ENCODE measurements at regions not wholly inside any gene's neighbourhood (a gene's known extent, or its start where the extent isn't known, plus 50 kb on each side); places are given as distances from the start of the nearest gene placed in this dataset.

GRCh38 chr9:13386316-13386715 is 106.8 kb upstream of the MPDZ start:
- Histone ChIP-seq H3K36me3 (no peaks in the 10 kb centered on the region), H3K4me1 (peaks cover 5 to 24% (median 12%) of the 10 kb centered on the region in 4 donors), H3K27me3 (no peaks in the 10 kb centered on the region), H3K27ac (replicated peaks in 1 of 4) (peak overlapping the region; percentile 15 to 71 (median 38)), H3K4me3 (no peak overlapping the region), H3K9me3 (peaks cover 0 to 18% (median 6%) of the 10 kb centered on the region in 4 donors)
- WGBS = 85% methylated on average over 2 of the region's 2 CpGs
- intact Hi-C loops (cut with DNase I) = no loop called here
- TF ChIP-seq POLR2A (IDR thresholded peaks at IDR 0.05; ENCODE audit: low read depth) (no peak), EP300 (IDR thresholded peaks at IDR 0.05) (no peak), POLR2AphosphoS5 (IDR thresholded peaks at IDR 0.05) (no peak)
- TF ChIP-seq, protein P1, sequence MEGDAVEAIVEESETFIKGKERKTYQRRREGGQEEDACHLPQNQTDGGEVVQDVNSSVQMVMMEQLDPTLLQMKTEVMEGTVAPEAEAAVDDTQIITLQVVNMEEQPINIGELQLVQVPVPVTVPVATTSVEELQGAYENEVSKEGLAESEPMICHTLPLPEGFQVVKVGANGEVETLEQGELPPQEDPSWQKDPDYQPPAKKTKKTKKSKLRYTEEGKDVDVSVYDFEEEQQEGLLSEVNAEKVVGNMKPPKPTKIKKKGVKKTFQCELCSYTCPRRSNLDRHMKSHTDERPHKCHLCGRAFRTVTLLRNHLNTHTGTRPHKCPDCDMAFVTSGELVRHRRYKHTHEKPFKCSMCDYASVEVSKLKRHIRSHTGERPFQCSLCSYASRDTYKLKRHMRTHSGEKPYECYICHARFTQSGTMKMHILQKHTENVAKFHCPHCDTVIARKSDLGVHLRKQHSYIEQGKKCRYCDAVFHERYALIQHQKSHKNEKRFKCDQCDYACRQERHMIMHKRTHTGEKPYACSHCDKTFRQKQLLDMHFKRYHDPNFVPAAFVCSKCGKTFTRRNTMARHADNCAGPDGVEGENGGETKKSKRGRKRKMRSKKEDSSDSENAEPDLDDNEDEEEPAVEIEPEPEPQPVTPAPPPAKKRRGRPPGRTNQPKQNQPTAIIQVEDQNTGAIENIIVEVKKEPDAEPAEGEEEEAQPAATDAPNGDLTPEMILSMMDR (IDR thresholded peaks at IDR 0.05) = no peak
- no peak for DNase-seq (ENCODE audit: extremely low spot score)

DNA sequence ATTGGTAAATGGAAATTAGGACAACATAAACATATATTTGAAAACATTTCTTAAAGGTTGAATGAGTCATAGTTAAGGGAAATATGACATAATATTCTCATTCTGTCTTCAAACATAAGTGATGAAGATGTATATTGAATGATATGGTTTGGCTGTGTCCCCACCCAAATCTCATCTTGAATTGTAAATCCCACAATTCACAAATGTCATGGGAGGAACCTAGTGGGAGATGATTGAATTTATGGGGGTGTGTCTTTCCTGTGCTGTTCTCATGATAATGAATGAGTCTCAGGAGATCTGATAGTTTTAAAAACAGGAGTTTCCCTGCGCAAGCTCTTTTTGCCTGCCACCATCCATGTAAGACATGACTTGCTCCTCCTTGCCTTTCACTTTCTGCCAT is 104.4 kb upstream of the MPDZ start:
- no peaks in the 10 kb centered on the region for H3K36me3 ChIP-seq
- 93% methylated on average over 1 of the region's 1 CpG for WGBS
- H3K4me3 ChIP-seq = no peak overlapping the region
- intact Hi-C loops (cut with DNase I) = no loop called here
- H3K27ac ChIP-seq (replicated peaks in 1 of 4) = no peak overlapping the region
- H3K27me3 ChIP-seq = no peaks in the 10 kb centered on the region
- H3K9me3 ChIP-seq = no peaks in the 10 kb centered on the region
- peaks cover 5 to 24% (median 12%) of the 10 kb centered on the region in 4 donors for H3K4me1 ChIP-seq
- DNase-seq (ENCODE audit: extremely low spot score) = no peak
- TF ChIP-seq POLR2A (IDR thresholded peaks at IDR 0.05; ENCODE audit: low read depth) (no peak), EP300 (IDR thresholded peaks at IDR 0.05) (no peak), POLR2AphosphoS5 (IDR thresholded peaks at IDR 0.05) (no peak)
- TF ChIP-seq, protein P1 (IDR thresholded peaks at IDR 0.05) = no peak

DNA sequence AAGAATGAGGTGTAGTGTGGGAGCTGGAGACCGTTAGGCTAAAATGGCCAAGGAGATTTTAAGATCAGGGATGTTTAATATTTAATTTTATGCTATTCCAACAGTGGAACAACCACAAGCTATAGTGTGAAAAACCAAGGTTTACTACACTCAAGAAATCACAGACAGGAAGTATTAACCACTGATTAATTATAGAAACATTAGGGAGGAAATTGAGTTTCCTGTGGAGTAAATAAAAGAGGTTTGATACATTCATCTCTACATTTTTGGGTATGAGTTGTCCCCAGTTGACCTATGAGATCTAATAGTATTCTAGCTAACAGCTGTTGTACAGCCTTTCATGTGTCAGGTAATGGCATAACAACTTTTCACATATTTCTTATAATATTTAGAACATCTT is 103.7 kb upstream of the MPDZ start:
- no peak overlapping the region for H3K27ac ChIP-seq (replicated peaks in 1 of 4)
- no peaks in the 10 kb centered on the region for H3K27me3 ChIP-seq
- peaks cover 5 to 21% (median 12%) of the 10 kb centered on the region in 4 donors for H3K4me1 ChIP-seq
- H3K4me3 ChIP-seq = no peak overlapping the region
- no peak for DNase-seq (ENCODE audit: extremely low spot score)
- WGBS = 68% methylated on average over 1 of the region's 1 CpG
- intact Hi-C loops (cut with DNase I) = no loop called here
- no peaks in the 10 kb centered on the region for H3K36me3 ChIP-seq
- TF ChIP-seq POLR2AphosphoS5 (IDR thresholded peaks at IDR 0.05) (no peak), EP300 (IDR thresholded peaks at IDR 0.05) (no peak), POLR2A (IDR thresholded peaks at IDR 0.05; ENCODE audit: low read depth) (no peak)
- TF ChIP-seq, protein P1 (IDR thresholded peaks at IDR 0.05) = no peak
- H3K9me3 ChIP-seq = no peaks in the 10 kb centered on the region

DNA sequence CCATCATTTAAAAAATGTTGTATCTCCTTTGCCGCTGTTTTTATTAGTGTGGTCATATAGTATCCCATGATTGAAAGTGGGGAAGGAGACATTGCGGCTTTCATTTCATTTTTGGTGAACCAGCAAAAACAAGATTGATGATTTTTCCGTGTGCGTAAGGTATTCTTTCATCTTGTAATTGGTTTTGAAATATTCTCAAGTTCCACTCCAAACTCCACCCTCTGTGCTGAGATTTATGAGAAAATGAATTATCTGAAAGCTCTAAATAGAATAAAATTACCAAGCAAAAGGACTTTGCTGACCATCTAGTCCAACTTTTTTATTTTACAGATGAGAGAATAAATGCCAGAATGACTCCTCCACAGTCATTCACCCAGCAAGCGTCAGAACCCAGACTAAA is 103.1 kb upstream of the MPDZ start:
- intact Hi-C loops (cut with DNase I) = no loop called here
- no peak for TF ChIP-seq POLR2A (IDR thresholded peaks at IDR 0.05; ENCODE audit: low read depth)
- TF ChIP-seq EP300 (IDR thresholded peaks at IDR 0.05) = no peak
- no peak for TF ChIP-seq POLR2AphosphoS5 (IDR thresholded peaks at IDR 0.05)
- TF ChIP-seq, protein P1 (IDR thresholded peaks at IDR 0.05) = no peak
- Histone ChIP-seq H3K9me3 (no peaks in the 10 kb centered on the region), H3K27ac (replicated peaks in 1 of 4) (no peak overlapping the region), H3K36me3 (no peaks in the 10 kb centered on the region), H3K4me1 (peaks cover 5 to 18% (median 9%) of the 10 kb centered on the region in 4 donors), H3K27me3 (no peaks in the 10 kb centered on the region), H3K4me3 (no peak overlapping the region)
- DNase-seq (ENCODE audit: extremely low spot score) = no peak
- 59% methylated on average over 5 of the region's 5 CpGs for WGBS

GRCh38 chr9:13380903-13381302 is 101.4 kb upstream of the MPDZ start:
- 100% methylated on average over 3 of the region's 3 CpGs for WGBS
- Histone ChIP-seq H3K36me3 (no peaks in the 10 kb centered on the region), H3K9me3 (no peaks in the 10 kb centered on the region), H3K4me1 (peaks cover 0 to 3% (median 0%) of the 10 kb centered on the region in 4 donors), H3K4me3 (no peak overlapping the region), H3K27ac (replicated peaks in 1 of 4) (no peak overlapping the region), H3K27me3 (no peaks in the 10 kb centered on the region)
- TF ChIP-seq POLR2A (IDR thresholded peaks at IDR 0.05; ENCODE audit: low read depth) = no peak
- intact Hi-C loops (cut with DNase I) = no loop called here
- DNase-seq (ENCODE audit: extremely low spot score) = no peak

All from esophagus muscularis mucosa (tissue), 4 donors.